ENCODE measurements at regions not wholly inside any gene's neighbourhood (a gene's known extent, or its start where the extent isn't known, plus 50 kb on each side); places are given as distances from the start of the nearest gene placed in this dataset.

DNA sequence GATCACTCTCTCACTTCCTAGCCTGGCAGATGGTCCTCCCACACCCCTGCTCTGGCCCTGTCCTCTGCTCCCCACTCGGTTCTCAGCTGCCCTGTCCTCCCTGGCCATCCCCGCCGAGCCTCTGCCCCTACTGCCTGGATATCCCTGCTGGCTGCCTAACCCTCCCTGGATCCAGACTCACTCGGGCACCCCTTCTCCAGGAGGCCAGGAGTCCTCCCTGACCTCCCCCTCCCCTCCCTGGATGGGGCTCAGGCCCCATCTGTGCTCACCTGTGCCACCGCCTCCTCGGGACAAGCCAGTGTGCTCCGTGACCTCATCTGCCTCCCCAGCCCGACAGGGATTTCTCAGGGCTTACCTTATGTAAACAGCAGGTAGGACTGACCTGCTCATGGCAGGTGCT is 406.1 kb downstream of the TCERG1L start:
- Mint-ChIP-seq H3K4me3 (ENCODE audit: low read depth) (no peak overlapping the region), H3K27me3 (ENCODE audit: low read depth) (no peaks in the 10 kb centered on the region), H3K4me1 (ENCODE audit: low read depth) (no peaks in the 10 kb centered on the region), H3K36me3 (ENCODE audit: low read depth) (no peaks in the 10 kb centered on the region), H3K9me3 (no peaks in the 10 kb centered on the region), H3K27ac (no peak overlapping the region)
- DNase-seq (ENCODE audit: low spot score): no peak
- intact Hi-C loops (cut with micrococcal nuclease): no loop called here

DNA sequence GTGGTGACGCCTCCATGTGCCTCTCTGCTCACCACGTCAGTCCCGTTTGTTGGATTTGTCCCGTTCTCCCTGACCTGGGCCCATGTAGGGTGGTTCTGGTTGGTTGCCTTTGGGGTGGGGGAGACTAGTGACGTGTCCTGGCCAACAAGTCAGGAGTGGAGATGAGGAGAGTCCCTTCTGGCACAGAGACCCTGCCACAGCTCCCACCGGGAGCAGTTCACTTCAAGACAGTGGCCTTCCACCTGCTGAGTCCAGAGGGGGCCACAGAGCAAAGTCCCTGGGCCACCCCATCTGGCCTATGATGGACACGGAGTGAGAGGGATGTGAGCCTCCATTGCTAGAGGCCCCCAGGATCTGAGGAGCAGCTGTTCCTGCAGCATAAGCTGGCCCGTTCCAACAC is 405.6 kb downstream of the TCERG1L start:
- no peaks in the 10 kb centered on the region for H3K4me1 Mint-ChIP-seq (ENCODE audit: low read depth)
- H3K4me3 Mint-ChIP-seq (ENCODE audit: low read depth): no peak overlapping the region
- H3K27ac Mint-ChIP-seq: no peak overlapping the region
- H3K9me3 Mint-ChIP-seq: no peaks in the 10 kb centered on the region
- no peak for DNase-seq (ENCODE audit: low spot score)
- intact Hi-C loops (cut with micrococcal nuclease): no loop called here
- no peaks in the 10 kb centered on the region for H3K36me3 Mint-ChIP-seq (ENCODE audit: low read depth)
- H3K27me3 Mint-ChIP-seq (ENCODE audit: low read depth): no peaks in the 10 kb centered on the region

DNA sequence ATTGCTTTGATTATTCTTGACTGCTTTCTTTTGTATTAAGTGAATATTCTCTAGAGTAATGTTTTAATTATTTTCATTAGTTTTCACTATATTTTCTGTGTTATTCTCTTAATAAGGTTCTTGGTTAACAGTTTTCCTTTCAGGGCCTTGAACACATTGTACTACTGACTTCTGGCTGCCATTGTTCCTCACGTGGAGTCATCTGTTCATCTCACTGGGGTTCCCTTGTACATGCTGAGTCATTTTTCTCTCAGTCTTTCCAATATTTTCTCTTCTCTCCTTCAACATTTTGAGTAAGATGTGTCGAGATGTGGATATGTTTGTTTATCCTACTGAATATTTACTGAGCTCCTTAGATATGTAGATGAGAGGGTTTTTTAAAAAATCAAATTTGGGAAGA is 400.7 kb downstream of the TCERG1L start:
- Mint-ChIP-seq H3K27me3 (ENCODE audit: low read depth) (no peaks in the 10 kb centered on the region), H3K27ac (no peak overlapping the region), H3K36me3 (ENCODE audit: low read depth) (no peaks in the 10 kb centered on the region), H3K4me1 (ENCODE audit: low read depth) (no peaks in the 10 kb centered on the region), H3K4me3 (ENCODE audit: low read depth) (no peak overlapping the region), H3K9me3 (peaks cover 13% of the 10 kb centered on the region)
- intact Hi-C loops (cut with micrococcal nuclease): no loop called here
- no peak for DNase-seq (ENCODE audit: low spot score)

DNA sequence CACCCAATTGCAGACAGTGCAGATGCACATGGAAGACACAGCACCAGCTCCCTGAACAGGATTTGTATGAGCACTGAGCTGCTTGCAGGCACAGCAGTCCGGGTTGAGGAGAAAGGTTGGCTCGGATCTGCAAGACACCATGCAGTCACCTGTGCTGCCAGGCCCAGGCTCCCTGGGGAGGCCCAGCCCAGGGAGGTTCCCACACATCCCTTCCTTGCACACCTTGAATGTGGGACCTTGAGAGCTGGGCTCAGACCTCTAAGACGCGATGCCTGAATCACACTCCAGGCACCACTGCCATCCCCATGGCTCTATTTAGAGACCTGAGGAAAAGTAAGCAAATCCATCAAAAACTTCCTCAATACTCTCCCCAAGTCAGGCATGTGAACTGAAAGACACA is 397.7 kb downstream of the TCERG1L start:
- intact Hi-C loops (cut with micrococcal nuclease): no loop called here
- H3K9me3 Mint-ChIP-seq: peaks cover 13% of the 10 kb centered on the region
- no peak overlapping the region for H3K27ac Mint-ChIP-seq
- no peak overlapping the region for H3K4me3 Mint-ChIP-seq (ENCODE audit: low read depth)
- H3K4me1 Mint-ChIP-seq (ENCODE audit: low read depth): no peaks in the 10 kb centered on the region
- H3K36me3 Mint-ChIP-seq (ENCODE audit: low read depth): no peaks in the 10 kb centered on the region
- DNase-seq (ENCODE audit: low spot score): no peak
- H3K27me3 Mint-ChIP-seq (ENCODE audit: low read depth): no peaks in the 10 kb centered on the region

DNA sequence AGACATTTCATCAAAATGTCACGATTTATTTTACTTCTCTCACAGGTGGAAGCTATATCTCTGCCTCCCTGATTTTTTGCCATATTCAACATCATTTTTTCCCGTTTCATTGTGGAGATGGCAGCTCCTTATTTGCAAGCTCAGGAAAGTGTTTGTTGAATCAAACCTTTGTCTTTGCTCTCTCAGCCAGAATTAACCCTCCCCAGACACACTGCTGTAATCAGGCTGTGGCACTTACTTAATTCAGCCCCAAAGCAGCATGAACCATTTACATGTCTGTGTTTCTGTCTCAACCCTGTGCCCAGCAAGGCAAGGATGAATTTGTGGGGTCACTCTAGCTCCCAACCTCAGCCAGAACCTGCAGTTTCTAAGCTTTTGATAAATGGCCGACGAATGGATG is 397.2 kb downstream of the TCERG1L start:
- no peak overlapping the region for H3K27ac Mint-ChIP-seq
- no peak overlapping the region for H3K4me3 Mint-ChIP-seq (ENCODE audit: low read depth)
- no peak for DNase-seq (ENCODE audit: low spot score)
- peaks cover 13% of the 10 kb centered on the region for H3K9me3 Mint-ChIP-seq
- H3K4me1 Mint-ChIP-seq (ENCODE audit: low read depth): no peaks in the 10 kb centered on the region
- H3K27me3 Mint-ChIP-seq (ENCODE audit: low read depth): no peaks in the 10 kb centered on the region
- intact Hi-C loops (cut with micrococcal nuclease): no loop called here
- H3K36me3 Mint-ChIP-seq (ENCODE audit: low read depth): no peaks in the 10 kb centered on the region

DNA sequence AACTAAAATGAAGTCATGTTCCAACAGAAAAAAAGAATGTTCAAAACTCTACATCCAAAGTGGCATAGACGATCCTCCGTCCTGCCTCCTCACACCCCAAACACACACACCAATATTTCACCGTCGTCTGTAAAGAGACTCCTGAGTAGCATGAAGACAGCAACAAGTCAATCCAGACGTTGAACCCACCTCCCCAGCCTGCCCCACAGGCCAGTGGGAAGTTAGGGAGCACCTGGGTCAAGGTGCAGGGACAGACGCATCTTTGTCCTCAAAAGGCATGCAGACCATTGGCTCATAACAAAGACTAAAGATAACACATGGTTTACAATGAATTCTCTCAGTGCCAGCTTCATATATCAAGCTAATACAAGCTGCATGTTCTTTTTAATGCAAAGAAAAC is 396.5 kb downstream of the TCERG1L start:
- Mint-ChIP-seq H3K4me1 (ENCODE audit: low read depth) (no peaks in the 10 kb centered on the region), H3K27me3 (ENCODE audit: low read depth) (no peaks in the 10 kb centered on the region), H3K4me3 (ENCODE audit: low read depth) (no peak overlapping the region), H3K9me3 (peaks cover 13% of the 10 kb centered on the region), H3K36me3 (ENCODE audit: low read depth) (no peaks in the 10 kb centered on the region), H3K27ac (no peak overlapping the region)
- no peak for DNase-seq (ENCODE audit: low spot score)
- intact Hi-C loops (cut with micrococcal nuclease): no loop called here

DNA sequence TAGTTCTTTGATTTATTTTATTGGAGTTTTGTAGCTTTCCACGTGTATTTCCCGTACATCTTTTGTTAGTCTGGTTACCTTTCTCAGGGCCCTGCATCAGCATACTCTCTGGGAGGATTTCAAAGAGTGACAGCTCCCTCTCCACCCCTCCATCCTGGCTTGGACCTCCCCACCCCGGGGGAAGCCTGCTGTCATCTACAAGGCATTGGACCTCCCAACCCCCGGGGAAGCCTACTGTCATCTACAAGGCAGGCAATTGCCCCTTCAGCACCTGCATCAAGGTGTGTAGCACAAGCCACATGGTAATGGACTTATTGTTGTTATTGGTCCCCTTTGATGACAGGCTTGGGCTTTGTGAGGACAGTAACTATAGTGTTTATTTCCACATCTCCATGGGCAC is 390.1 kb downstream of the TCERG1L start:
- H3K27ac Mint-ChIP-seq: no peak overlapping the region
- no peaks in the 10 kb centered on the region for H3K9me3 Mint-ChIP-seq
- H3K4me1 Mint-ChIP-seq (ENCODE audit: low read depth): no peaks in the 10 kb centered on the region
- no peak overlapping the region for H3K4me3 Mint-ChIP-seq (ENCODE audit: low read depth)
- no peaks in the 10 kb centered on the region for H3K36me3 Mint-ChIP-seq (ENCODE audit: low read depth)
- DNase-seq (ENCODE audit: low spot score): no peak
- no peaks in the 10 kb centered on the region for H3K27me3 Mint-ChIP-seq (ENCODE audit: low read depth)
- intact Hi-C loops (cut with micrococcal nuclease): no loop called here

DNA sequence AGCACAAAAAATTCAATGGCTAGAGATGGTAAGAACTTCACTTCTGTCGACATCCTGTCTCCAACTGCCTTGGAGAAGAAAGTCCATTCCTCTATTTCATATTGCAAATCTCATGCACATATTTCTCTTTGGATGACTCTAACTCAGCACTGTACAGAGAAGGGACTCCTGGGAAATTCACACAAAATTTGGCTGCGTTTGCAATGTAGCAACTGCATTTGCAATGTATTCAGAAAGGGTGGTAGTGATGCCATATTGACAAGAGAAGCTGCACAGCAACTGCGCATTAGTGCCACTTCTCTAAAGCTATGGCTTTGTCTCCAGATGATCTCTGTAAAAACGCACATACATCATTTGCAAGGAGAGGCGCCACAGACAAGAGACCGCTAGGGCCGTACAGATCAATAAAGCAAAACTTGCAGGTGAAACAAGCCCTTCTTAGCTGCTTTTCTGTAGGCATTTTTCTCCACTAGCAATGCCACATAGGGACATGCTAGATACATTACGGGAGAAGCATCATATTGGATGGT is 389.5 kb downstream of the TCERG1L start:
- Mint-ChIP-seq H3K4me1 (ENCODE audit: low read depth) (no peaks in the 10 kb centered on the region), H3K27ac (no peak overlapping the region), H3K27me3 (ENCODE audit: low read depth) (no peaks in the 10 kb centered on the region), H3K9me3 (no peaks in the 10 kb centered on the region), H3K4me3 (ENCODE audit: low read depth) (no peak overlapping the region), H3K36me3 (ENCODE audit: low read depth) (no peaks in the 10 kb centered on the region)
- intact Hi-C loops (cut with micrococcal nuclease): no loop called here
- no peak for DNase-seq (ENCODE audit: low spot score)

DNA sequence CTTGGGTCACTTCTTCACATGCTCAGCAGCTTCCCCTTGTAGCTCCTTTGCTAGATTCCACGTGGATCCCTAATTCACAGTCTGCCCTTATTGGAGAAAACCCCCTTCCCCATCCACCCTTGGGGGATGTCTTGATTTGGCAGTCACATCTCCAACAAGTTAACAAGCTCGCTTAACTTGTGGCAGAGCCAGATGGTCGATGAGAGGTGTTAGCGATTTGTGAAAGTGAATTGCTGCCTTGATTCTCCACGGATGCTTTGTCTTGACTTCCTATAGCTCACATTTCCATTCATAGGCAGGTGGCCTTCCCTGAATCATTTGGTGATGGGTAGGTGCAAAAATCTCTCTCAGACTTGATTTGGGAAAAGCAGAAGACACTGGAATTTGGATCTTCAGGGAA is 387.9 kb downstream of the TCERG1L start:
- H3K4me1 Mint-ChIP-seq (ENCODE audit: low read depth): no peaks in the 10 kb centered on the region
- intact Hi-C loops (cut with micrococcal nuclease): no loop called here
- no peaks in the 10 kb centered on the region for H3K27me3 Mint-ChIP-seq (ENCODE audit: low read depth)

DNA sequence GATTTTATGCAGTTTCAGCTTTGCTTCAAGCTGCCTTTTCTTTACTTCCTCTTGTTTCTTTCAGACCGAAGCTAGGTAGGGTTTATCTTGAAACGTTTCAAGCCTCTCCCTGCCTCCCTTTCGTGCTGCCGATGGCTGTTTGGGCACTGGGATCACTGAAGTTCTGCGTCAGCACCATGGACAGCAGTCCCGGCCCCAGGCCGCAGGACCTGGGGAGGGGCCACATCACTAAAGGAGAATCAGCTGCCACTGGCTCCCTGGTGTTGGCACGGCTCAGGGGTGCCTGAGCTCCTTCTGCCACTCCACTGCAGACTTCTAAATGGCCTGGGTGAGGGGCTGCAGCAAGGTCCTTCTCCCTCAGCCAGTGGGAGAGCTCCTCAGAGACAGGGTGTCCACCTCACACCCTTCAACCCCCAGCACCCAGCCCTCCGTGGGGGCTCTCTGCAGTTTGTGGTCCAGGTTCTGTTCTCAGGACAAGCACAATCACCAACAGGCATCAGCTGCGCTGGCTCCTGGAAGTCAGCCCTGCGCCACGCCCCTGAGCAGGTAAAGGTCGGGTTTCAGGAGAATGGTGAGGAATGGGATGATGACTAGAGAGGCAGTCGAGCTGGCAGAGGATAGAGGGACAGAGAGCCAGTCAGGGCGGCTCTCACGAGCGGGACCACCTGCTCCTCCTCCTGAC is 387.2 kb downstream of the TCERG1L start:
- H3K36me3 Mint-ChIP-seq (ENCODE audit: low read depth): no peaks in the 10 kb centered on the region
- DNase-seq (ENCODE audit: low spot score): no peak
- H3K4me1 Mint-ChIP-seq (ENCODE audit: low read depth): no peaks in the 10 kb centered on the region
- no peaks in the 10 kb centered on the region for H3K27me3 Mint-ChIP-seq (ENCODE audit: low read depth)
- H3K9me3 Mint-ChIP-seq: no peaks in the 10 kb centered on the region
- no peak overlapping the region for H3K27ac Mint-ChIP-seq
- intact Hi-C loops (cut with micrococcal nuclease): no loop called here
- no peak overlapping the region for H3K4me3 Mint-ChIP-seq (ENCODE audit: low read depth)

More for the DNA sequence above, 387.9 kb downstream of the TCERG1L start:
- Mint-ChIP-seq H3K27ac (no peak overlapping the region), H3K36me3 (ENCODE audit: low read depth) (no peaks in the 10 kb centered on the region), H3K9me3 (no peaks in the 10 kb centered on the region), H3K4me3 (ENCODE audit: low read depth) (no peak overlapping the region)
- no peak for DNase-seq (ENCODE audit: low spot score)

DNA sequence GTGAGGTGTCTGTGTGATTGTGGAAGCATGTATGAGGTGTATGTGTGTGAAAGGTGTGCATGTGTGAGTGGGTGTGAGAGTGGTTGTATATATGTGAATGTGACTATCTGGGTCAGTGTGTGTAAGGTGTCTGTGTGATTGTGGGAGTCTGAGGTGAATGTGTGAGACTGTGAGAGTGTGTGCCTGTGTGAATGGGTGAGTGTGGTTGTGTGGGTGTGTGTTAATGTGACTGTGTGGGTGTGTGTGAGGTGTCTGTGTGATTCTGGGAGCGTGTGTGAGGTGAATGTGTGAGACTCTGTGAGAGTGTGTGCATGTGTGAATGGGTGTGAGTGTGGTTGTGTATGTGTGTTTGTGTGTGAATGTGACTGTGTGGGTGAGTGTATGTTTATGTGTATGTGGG is 385.1 kb downstream of the TCERG1L start:
- no peak for DNase-seq (ENCODE audit: low spot score)
- Mint-ChIP-seq H3K4me3 (ENCODE audit: low read depth) (no peak overlapping the region), H3K27me3 (ENCODE audit: low read depth) (no peaks in the 10 kb centered on the region), H3K27ac (no peak overlapping the region), H3K4me1 (ENCODE audit: low read depth) (no peaks in the 10 kb centered on the region), H3K9me3 (no peaks in the 10 kb centered on the region), H3K36me3 (ENCODE audit: low read depth) (no peaks in the 10 kb centered on the region)
- intact Hi-C loops (cut with micrococcal nuclease): no loop called here

DNA sequence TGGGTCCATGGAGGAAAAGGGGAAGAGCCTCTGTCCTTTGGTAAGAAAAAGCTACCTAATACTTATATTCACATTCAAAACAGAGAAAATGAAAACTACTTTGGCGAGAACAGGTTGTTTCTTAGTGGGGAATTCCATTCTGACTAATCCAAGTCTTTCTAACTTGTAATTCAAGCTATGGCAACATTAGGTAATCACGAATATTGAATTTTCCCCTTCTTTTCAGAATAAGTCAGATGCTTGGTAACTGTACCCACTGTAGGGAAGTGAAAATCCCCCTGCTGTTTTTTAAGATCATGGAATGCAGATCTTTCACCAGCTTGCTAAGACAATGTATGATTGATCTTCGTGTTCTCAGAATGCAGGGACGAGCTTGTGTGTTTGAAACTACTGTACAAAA is 384.4 kb downstream of the TCERG1L start:
- Mint-ChIP-seq H3K4me1 (ENCODE audit: low read depth) (no peaks in the 10 kb centered on the region), H3K4me3 (ENCODE audit: low read depth) (no peak overlapping the region), H3K27ac (no peak overlapping the region), H3K9me3 (no peaks in the 10 kb centered on the region), H3K36me3 (ENCODE audit: low read depth) (no peaks in the 10 kb centered on the region), H3K27me3 (ENCODE audit: low read depth) (no peaks in the 10 kb centered on the region)
- intact Hi-C loops (cut with micrococcal nuclease): no loop called here
- DNase-seq (ENCODE audit: low spot score): no peak

DNA sequence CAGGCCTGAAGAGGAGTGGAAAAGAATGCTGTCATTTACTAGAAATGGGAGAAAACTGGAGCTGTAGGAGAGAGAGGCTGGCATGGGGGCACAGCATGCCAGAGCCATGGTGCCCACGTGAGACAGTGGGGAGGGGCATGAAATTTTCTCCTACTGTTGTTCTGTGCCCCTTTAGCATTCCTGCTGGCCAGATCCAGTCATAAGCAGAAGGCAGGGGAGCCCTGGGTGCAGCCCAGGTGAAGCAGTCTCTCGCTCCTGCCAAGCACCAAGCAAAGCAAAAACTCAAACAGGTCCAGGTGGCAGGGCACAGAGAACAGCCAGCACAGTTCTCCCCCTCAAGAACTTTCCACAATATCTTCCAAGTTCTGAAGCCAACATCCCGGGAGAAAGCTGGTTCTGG is 383.2 kb downstream of the TCERG1L start:
- Mint-ChIP-seq H3K36me3 (ENCODE audit: low read depth) (no peaks in the 10 kb centered on the region), H3K27me3 (ENCODE audit: low read depth) (no peaks in the 10 kb centered on the region), H3K27ac (no peak overlapping the region), H3K9me3 (no peaks in the 10 kb centered on the region), H3K4me3 (ENCODE audit: low read depth) (no peak overlapping the region), H3K4me1 (ENCODE audit: low read depth) (no peaks in the 10 kb centered on the region)
- intact Hi-C loops (cut with micrococcal nuclease): no loop called here
- DNase-seq (ENCODE audit: low spot score): no peak
